HepG2 (cell line): ENCODE measurements at regions not wholly inside any gene's neighbourhood (a gene's known extent, or its start where the extent isn't known, plus 50 kb on each side); places are given as distances from the start of the nearest gene placed in this dataset.

ENCODE experiments used
- ATAC-seq: fragments of 200-7000 bp; cut with Tn5 transposase; 3 replicates; pipeline ENCODE4 v1.9.1; 2020; ENCODE audit warnings: mild to moderate bottlenecking, moderate library complexity
- BruUV-seq: library from RNA; stranded (reverse); fragments of 400-500 nt; replicated peaks from 2 replicates; lab custom pipeline; 2021; lab: Mats Ljungman, UMichigan
- CTCF ChIA-PET: fragments of 300-600 bp; formaldehyde crosslinking; extraction: SDS; loops from one replicate; lab custom pipeline; 2021; ENCODE audit warnings: low total read pairs, inconsistent platforms, low intra/inter-chr PET ratio; lab: Yijun Ruan, JAX
- POLR2A ChIA-PET: fragments of 350-600 bp; sonication (Branson Sonifier 250); formaldehyde crosslinking; loops from one replicate; lab custom pipeline; 2020; ENCODE audit warnings: antibody characterized with exemption, inconsistent platforms; lab: Yijun Ruan, JAX
- DNase-seq: peaks from one replicate; pipeline ENCODE4 v3.0.0-alpha.2; 2015; ENCODE audit warnings: low spot score
- FAIRE-seq: peaks from 3 replicates; lab custom pipeline; 2011; peaks lifted over from hg19 to GRCh38; lab: Jason Lieb, UNC
- H2AFZ ChIP-seq: one replicate; pipeline ENCODE4 v1.6.1; 2011; ENCODE audit warnings: low read length, inconsistent platforms
- H3K27ac ChIP-seq: fragments of 300-600 bp; 3 replicates; pipeline ENCODE4 v1.8.0; 2011; ENCODE audit warnings: mixed run types, mild to moderate bottlenecking, mixed read lengths, low read length, inconsistent platforms; ENCODE audit not compliant: insufficient read depth; ENCODE audit errors: extremely low read length
- H3K27me3 ChIP-seq, 2 experiments: fragments of 200-600 bp in 1 of 2; 2 replicates in 1 of 2; 3 replicates in 1 of 2; pipeline versions ENCODE4 v1.6.0 to v1.8.0; 2011; ENCODE audit warnings: low read length in 2 of 2, mild to moderate bottlenecking in 2 of 2, moderate library complexity in 2 of 2, inconsistent platforms in 1 of 2; ENCODE audit not compliant: insufficient read depth in 2 of 2, control insufficient read depth in 1 of 2
- H3K36me3 ChIP-seq, 2 experiments: fragments of 200-600 bp in 1 of 2; replicated peaks in 1 of 2; 2 replicates in 1 of 2; 3 replicates in 1 of 2; pipeline versions ENCODE4 v1.5.1 to v1.8.0; 2011; ENCODE audit warnings: low read length in 2 of 2, inconsistent platforms in 1 of 2; ENCODE audit not compliant: insufficient read depth in 2 of 2, control insufficient read depth in 1 of 2
- H3K4me1 ChIP-seq: 2 replicates; pipeline ENCODE4 v1.5.1; 2012; ENCODE audit warnings: low read length, inconsistent platforms; ENCODE audit not compliant: insufficient read depth
- H3K4me2 ChIP-seq: 2 replicates; pipeline ENCODE4 v1.6.0; 2011; ENCODE audit warnings: low read depth, low read length, inconsistent platforms
- H3K4me3 ChIP-seq, 3 experiments: fragments of 200-600 bp in 1 of 3; sonication (generic), shearing (Covaris generic) in 1 of 3; replicated peaks in 1 of 3; 2 replicates each; pipeline ENCODE4 v1.5.1; 2011 to 2016; ENCODE audit warnings: low read length in 3 of 3, inconsistent platforms in 2 of 3, low read depth in 2 of 3, mild to moderate bottlenecking in 2 of 3, control low read depth in 1 of 3, mixed read lengths in 1 of 3; ENCODE audit not compliant: insufficient read depth in 1 of 3
- H3K79me2 ChIP-seq: one replicate; pipeline ENCODE4 v1.6.1; 2011; ENCODE audit warnings: low read length, inconsistent platforms; ENCODE audit not compliant: insufficient read depth
- H3K9ac ChIP-seq: 2 replicates; pipeline ENCODE4 v1.6.0; 2011; ENCODE audit warnings: mild to moderate bottlenecking, low read depth, low read length, inconsistent platforms; ENCODE audit not compliant: insufficient read depth
- H3K9me3 ChIP-seq: 2 replicates; pipeline ENCODE4 v1.5.1; 2012; ENCODE audit warnings: mild to moderate bottlenecking, low read length
- H4K20me1 ChIP-seq: 2 replicates; pipeline ENCODE4 v1.6.0; 2011; ENCODE audit warnings: inconsistent platforms, mild to moderate bottlenecking, low read length, moderate library complexity; ENCODE audit not compliant: insufficient read depth
- ATF1 ChIP-seq: IDR thresholded peaks from 2 replicates; pipeline ENCODE4 v1.6.1; 2016; ENCODE audit warnings: mild to moderate bottlenecking, control low read depth
- CTCF ChIP-seq: sonication (generic); formaldehyde crosslinking; IDR thresholded peaks from 2 replicates; pipeline ENCODE4 v1.5.0; 2020; ENCODE audit warnings: mild to moderate bottlenecking, missing genetic modification reagents, moderate library complexity
- DNMT3B ChIP-seq: conservative IDR thresholded peaks from 2 replicates; pipeline ENCODE4 v1.6.1; 2016; ENCODE audit warnings: missing biosample characterization, control low read depth
- FOXO1 ChIP-seq: sonication (generic); formaldehyde crosslinking; IDR thresholded peaks from 2 replicates; pipeline ENCODE4 v1.4.0; 2020; ENCODE audit warnings: missing genetic modification reagents
- HMG20B ChIP-seq: conservative IDR thresholded peaks from 2 replicates; pipeline ENCODE4 v1.6.1; 2016; ENCODE audit warnings: missing genetic modification reagents, missing compliant biosample characterization
- HOXA9 ChIP-seq: sonication (generic); formaldehyde crosslinking; IDR thresholded peaks from 2 replicates; pipeline ENCODE4 v1.8.1; 2022; ENCODE audit warnings: missing genetic modification reagents, mild to moderate bottlenecking, moderate library complexity, borderline replicate concordance
- JUNB ChIP-seq: sonication (generic); formaldehyde crosslinking; IDR thresholded peaks from 2 replicates; pipeline ENCODE4 v1.8.0; 2022; ENCODE audit warnings: missing genetic modification reagents, mild to moderate bottlenecking, borderline replicate concordance
- KAT7 ChIP-seq: IDR thresholded peaks from 2 replicates; pipeline ENCODE4 v1.6.1; 2018; ENCODE audit warnings: borderline replicate concordance, missing compliant biosample characterization
- KDM5A ChIP-seq: fragments of 200-600 bp; sonication (generic); IDR thresholded peaks from 2 replicates; pipeline ENCODE4 v1.7.0; 2018; ENCODE audit warnings: antibody characterized with exemption, mild to moderate bottlenecking, low read length, borderline replicate concordance
- RAD21 ChIP-seq: fragments of 450-650 bp; formaldehyde crosslinking; IDR thresholded peaks from 2 replicates; pipeline ENCODE4 v1.5.0; 2020; ENCODE audit warnings: mild to moderate bottlenecking
- RARG ChIP-seq: sonication (generic); formaldehyde crosslinking; IDR thresholded peaks from 2 replicates; pipeline ENCODE4 v1.4.0; 2020; ENCODE audit warnings: low read depth, mild to moderate bottlenecking, missing genetic modification reagents
- RFX3 ChIP-seq: IDR thresholded peaks from 2 replicates; pipeline ENCODE4 v1.6.1; 2016; ENCODE audit warnings: missing biosample characterization, missing genetic modification reagents
- RNF2 ChIP-seq: fragments of 450-650 bp; conservative IDR thresholded peaks from 2 replicates; pipeline ENCODE4 v1.6.1; 2016; ENCODE audit warnings: low read depth
- RNF219 ChIP-seq: sonication (generic); formaldehyde crosslinking; IDR thresholded peaks from 2 replicates; pipeline ENCODE4 v1.5.0; 2020; ENCODE audit warnings: mild to moderate bottlenecking, missing genetic modification reagents
- SP4 ChIP-seq: sonication (generic); formaldehyde crosslinking; IDR thresholded peaks from 2 replicates; pipeline ENCODE4 v1.8.1; 2023; ENCODE audit warnings: mild to moderate bottlenecking, missing genetic modification reagents
- STAG1 ChIP-seq: sonication (generic); formaldehyde crosslinking; IDR thresholded peaks from 2 replicates; pipeline ENCODE4 v1.4.0; 2020; ENCODE audit warnings: missing genetic modification reagents
- ZBTB26 ChIP-seq: IDR thresholded peaks from 2 replicates; pipeline ENCODE4 v1.6.1; 2016; ENCODE audit warnings: missing compliant biosample characterization, missing genetic modification reagents, borderline replicate concordance
- ZBTB42 ChIP-seq: sonication (generic); formaldehyde crosslinking; IDR thresholded peaks from 2 replicates; pipeline ENCODE4 v1.5.0; 2020; ENCODE audit warnings: mild to moderate bottlenecking, missing genetic modification reagents
- ZBTB7B ChIP-seq: sonication (generic); formaldehyde crosslinking; IDR thresholded peaks from 2 replicates; pipeline ENCODE4 v1.4.0; 2020; ENCODE audit warnings: missing genetic modification reagents
- ZFX ChIP-seq: sonication (generic); formaldehyde crosslinking; IDR thresholded peaks from 2 replicates; pipeline ENCODE4 v1.4.0; 2020; ENCODE audit warnings: mild to moderate bottlenecking, low read depth, missing genetic modification reagents, moderate library complexity
- ZNF652 ChIP-seq: IDR thresholded peaks from 2 replicates; pipeline ENCODE4 v1.6.1; 2016; ENCODE audit warnings: low read depth, borderline replicate concordance
- ZNF775 ChIP-seq: sonication (generic); formaldehyde crosslinking; IDR thresholded peaks from 2 replicates; pipeline ENCODE4 v1.4.0; 2020; ENCODE audit warnings: missing genetic modification reagents, mild to moderate bottlenecking, moderate library complexity, borderline replicate concordance
- ZNF790 ChIP-seq: sonication (generic); formaldehyde crosslinking; IDR thresholded peaks from 2 replicates; pipeline ENCODE4 v1.8.0; 2022; ENCODE audit warnings: missing genetic modification reagents, mild to moderate bottlenecking, borderline replicate concordance
- WGBS: methylation state at CpG from one replicate; pipeline ENCODE4 v1.1.6; 2017; ENCODE audit warnings: low lambda C conversion rate; 5-methylcytosine and 5-hydroxymethylcytosine counted together
- in situ Hi-C: cut with HindIII; loops from 2 replicates; pipeline ENCODE4 v1.10.0; 2017; ENCODE audit warnings: low pct_unique_long_range_greater_than_20kb; ENCODE audit not compliant: extremely low pct_ligation_motif_present
- intact Hi-C: fragments of 100-400 bp; cut with micrococcal nuclease; formaldehyde crosslinking; loops from one replicate; pipeline ENCODE4 v1.10.0; 2022; ENCODE audit not compliant: unreplicated experiment

- Histone ChIP-seq H2AFZ (no peak overlapping the region), H3K4me1 (no peaks in the 10 kb centered on the region), H3K27me3 (no peaks in the 10 kb centered on the region), H3K27ac (no peak overlapping the region), H3K79me2 (no peaks in the 10 kb centered on the region), H3K36me3 (no peaks in the 10 kb centered on the region), H3K9ac (no peak overlapping the region), H3K4me2 (no peak overlapping the region), H3K4me3 (no peak overlapping the region), H3K9me3 (no peaks in the 10 kb centered on the region), H4K20me1 (no peaks in the 10 kb centered on the region)
- ATAC-seq (peak; percentile 73), DNase-seq (peak; percentile 41), FAIRE-seq (peak; percentile 77)
- WGBS, result 15% methylated on average over 2 of the region's 2 CpGs
- BruUV-seq, result no TSS peak
- in situ Hi-C loops, result no loop called here
- ChIA-PET POLR2A (no interaction called here), CTCF (no interaction called here)
- intact Hi-C loops, result no loop called here
- TF ChIP-seq CTCF (peak; percentile 78), RAD21 (CRISPR knock-in tag) (peak; percentile 65; the same call in 1 of the 2 replicates), SP4 (CRISPR knock-in tag) (no peak), JUNB (CRISPR knock-in tag) (no peak), ZNF652 (CRISPR knock-in tag) (no peak), ZBTB42 (no peak), RNF2 (no peak), ATF1 (CRISPR knock-in tag) (no peak), HMG20B (no peak), RARG (CRISPR knock-in tag) (no peak), KAT7 (no peak), ZBTB26 (CRISPR knock-in tag) (no peak), ZFX (CRISPR knock-in tag) (no peak), ZBTB7B (no peak), FOXO1 (CRISPR knock-in tag) (no peak), RNF219 (CRISPR knock-in tag) (no peak), RFX3 (CRISPR knock-in tag) (no peak), ZNF790 (CRISPR knock-in tag) (no peak), STAG1 (CRISPR knock-in tag) (peak; percentile 87), KDM5A (no peak), HOXA9 (CRISPR knock-in tag) (no peak), ZNF775 (CRISPR knock-in tag) (no peak), DNMT3B (CRISPR knock-in tag) (0 out of 2 replicates have a peak, but pooled peaks have one; percentile 57)
These were observed 741.0 kb upstream of the CBLB start for GRCh38 chr3:106609666-106610301.
